DND-41 (cell line): ENCODE measurements at regions not wholly inside any gene's neighbourhood (a gene's known extent, or its start where the extent isn't known, plus 50 kb on each side); places are given as distances from the start of the nearest gene placed in this dataset.

ENCODE experiments used
- EZH2 ChIP-seq: IDR thresholded peaks from 3 replicates; pipeline ENCODE4 v1.6.1; 2012; ENCODE audit warnings: borderline replicate concordance, low read depth, mild to moderate bottlenecking, moderate library complexity, low read length, inconsistent platforms; ENCODE audit not compliant: severe bottlenecking
- TF ChIP-seq, protein P1 (sequence below): IDR thresholded peaks from 2 replicates; pipeline ENCODE4 v1.5.1; 2012; ENCODE audit warnings: borderline replicate concordance, low read length, moderate library complexity, mild to moderate bottlenecking; ENCODE audit not compliant: poor library complexity, severe bottlenecking; ENCODE audit errors: extremely low read depth

- TF ChIP-seq, protein P1, sequence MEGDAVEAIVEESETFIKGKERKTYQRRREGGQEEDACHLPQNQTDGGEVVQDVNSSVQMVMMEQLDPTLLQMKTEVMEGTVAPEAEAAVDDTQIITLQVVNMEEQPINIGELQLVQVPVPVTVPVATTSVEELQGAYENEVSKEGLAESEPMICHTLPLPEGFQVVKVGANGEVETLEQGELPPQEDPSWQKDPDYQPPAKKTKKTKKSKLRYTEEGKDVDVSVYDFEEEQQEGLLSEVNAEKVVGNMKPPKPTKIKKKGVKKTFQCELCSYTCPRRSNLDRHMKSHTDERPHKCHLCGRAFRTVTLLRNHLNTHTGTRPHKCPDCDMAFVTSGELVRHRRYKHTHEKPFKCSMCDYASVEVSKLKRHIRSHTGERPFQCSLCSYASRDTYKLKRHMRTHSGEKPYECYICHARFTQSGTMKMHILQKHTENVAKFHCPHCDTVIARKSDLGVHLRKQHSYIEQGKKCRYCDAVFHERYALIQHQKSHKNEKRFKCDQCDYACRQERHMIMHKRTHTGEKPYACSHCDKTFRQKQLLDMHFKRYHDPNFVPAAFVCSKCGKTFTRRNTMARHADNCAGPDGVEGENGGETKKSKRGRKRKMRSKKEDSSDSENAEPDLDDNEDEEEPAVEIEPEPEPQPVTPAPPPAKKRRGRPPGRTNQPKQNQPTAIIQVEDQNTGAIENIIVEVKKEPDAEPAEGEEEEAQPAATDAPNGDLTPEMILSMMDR, result no peak
- TF ChIP-seq EZH2, result no peak
These were observed 346.6 kb upstream of the RUNX1 start for GRCh38 chr21:35395728-35396127.
